NCI-H1436 (cell line): ENCODE measurements at regions not wholly inside any gene's neighbourhood (a gene's known extent, or its start where the extent isn't known, plus 50 kb on each side); places are given as distances from the start of the nearest gene placed in this dataset.

Experiments used
- DNase-seq: peaks from one replicate; lab custom pipeline; 2025; lab: John Stamatoyannopoulos, UW

DNA sequence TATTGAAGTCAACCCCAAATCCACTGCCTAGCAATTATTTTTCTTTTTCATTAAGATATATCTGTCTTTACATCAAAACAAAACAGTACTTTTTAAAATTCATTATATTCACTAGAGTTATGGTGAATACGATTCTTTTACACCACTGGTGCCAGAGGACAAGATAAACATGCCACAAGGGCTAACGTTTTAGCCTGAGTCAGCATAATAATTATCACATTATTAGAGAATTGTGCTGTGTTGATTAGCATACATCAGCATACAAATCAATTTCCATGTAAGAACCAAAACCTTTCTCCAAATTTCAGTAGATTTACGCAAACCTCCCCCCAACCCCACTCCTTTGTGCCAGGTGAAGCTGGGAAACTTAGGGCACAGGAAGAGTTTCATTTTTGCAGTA is 131.1 kb upstream of the TMEM106B start:
- no peak for DNase-seq

DNA sequence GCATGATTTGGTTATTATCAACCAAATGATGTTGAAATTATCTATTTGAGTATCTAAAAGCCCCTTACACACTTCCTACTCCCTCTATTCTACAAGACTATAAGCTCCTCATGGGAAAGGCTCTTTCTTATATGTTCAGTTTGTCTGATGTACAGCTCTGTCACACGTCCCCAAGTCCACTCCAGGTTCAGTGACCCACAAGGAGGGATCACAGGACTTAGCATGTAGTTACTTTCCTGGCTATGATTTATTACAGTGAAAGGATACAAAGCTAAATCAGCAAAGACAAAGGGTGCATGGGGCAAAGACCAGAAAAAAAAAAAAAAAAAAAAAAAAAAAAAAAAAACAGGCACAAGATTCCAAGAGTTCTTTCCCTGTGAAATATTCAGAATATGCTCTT is 125.6 kb upstream of the TMEM106B start:
- DNase-seq: no peak

DNA sequence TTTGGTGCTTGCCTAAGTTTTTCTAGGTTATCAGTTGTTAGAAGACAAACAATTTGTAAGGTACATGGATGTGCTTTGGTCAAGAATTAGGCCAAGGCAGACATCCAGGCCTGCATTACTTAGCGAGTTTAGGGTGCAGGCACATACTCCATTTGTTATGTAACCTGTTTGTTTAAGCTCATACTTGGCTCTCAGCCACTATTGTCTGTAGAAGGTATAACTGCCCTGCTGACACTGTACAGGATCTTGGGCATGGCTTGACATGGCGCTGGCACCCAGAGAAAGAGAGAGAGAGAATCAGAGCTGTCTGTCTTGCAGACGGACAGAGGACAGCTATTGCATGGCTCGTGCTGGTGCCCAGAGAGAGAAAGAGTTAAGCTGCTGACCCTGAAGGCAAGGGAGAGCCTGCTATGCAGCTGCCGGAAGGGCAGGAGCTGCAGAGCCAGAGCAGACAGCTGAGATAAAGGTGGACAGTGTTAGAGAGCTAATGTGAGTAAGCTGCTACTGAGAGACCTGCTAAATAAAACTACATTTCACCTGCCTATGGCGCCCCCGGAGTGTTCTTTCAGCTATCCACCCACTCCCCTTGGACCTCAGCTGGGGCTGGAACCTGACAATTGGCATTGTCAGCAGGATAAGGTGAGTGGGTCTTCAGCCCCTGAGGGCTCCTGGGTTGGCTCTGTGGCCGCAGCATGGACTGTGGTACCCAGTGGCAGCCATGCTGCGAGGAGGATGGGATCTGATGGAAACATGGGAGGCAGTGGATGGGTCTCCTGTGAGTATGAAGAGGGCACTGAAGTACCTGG is 120.9 kb upstream of the TMEM106B start:
- DNase-seq: no peak

DNA sequence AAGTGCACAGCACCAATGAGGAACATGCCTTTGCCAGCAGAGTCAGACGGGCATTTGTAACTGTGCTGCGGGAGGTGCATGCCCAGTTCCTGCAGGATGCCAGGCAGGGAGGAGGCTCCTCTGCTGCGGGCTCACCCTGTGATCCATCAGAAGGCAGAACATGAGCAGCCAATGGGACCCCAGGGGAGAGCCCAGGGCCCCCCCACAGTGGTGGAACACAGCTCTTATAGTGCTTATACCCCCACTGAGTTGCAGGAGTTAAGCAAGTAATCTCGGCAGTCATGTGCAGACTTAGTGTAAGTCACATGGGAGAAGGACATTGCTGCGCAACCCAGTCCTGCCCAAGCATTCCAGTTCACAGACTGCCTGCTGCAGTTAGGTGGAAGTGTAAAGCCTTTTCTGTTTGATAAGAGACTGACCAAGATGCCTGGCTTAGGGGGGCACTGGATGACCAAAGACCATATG is 120.3 kb upstream of the TMEM106B start:
- DNase-seq: no peak

- DNase-seq: no peak
These were observed 119.9 kb upstream of the TMEM106B start for GRCh38 chr7:12091231-12091630.

- DNase-seq: no peak
These were observed 118.5 kb upstream of the TMEM106B start for GRCh38 chr7:12092499-12093130.

DNA sequence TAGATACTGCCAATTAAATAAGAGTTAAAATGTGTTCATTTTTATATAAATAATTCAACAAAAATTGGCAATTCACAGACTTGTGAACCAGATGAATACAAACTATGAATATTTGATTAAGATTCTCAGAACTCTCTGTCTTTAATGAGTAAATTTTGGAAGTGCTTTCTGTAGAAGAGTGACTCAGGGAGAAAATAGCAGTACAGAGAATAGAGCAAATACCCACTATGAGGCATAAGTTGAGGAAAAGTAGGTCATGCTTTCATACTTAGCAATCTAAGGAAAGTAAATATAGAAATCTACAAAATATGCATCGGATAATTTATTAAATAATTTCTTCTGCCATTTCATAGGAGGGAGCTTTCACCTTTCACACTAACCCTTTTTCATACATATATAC is 117.7 kb upstream of the TMEM106B start:
- DNase-seq: no peak

DNA sequence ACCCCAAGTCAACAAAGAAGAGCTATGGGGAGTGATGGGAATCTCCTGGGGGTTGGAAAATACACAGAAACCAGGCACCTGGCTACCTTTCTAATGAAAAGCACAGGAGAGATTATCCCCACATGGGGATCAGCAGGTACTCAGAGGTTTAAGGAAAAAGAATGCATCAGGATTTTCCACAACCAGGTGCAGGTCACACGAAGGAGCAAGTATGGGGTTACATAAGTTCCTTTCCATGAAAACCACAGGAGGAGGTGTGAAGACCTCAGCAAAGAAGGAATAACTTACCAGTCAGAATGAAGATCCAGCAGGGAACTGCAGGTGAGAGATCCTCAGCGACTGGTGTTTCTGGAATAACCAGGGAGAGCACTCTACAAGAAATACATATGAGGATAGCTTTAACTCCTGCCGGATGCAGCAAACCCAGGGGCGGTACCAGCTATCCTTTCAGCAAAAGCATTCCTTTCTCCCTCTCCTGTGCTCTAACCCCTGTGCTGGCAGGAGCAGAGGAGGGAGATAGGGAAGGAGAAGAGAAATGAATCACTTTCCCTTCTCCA is 116.7 kb upstream of the TMEM106B start:
- no peak for DNase-seq

- DNase-seq: no peak
These were observed 109.0 kb upstream of the TMEM106B start for GRCh38 chr7:12102126-12102525.

DNA sequence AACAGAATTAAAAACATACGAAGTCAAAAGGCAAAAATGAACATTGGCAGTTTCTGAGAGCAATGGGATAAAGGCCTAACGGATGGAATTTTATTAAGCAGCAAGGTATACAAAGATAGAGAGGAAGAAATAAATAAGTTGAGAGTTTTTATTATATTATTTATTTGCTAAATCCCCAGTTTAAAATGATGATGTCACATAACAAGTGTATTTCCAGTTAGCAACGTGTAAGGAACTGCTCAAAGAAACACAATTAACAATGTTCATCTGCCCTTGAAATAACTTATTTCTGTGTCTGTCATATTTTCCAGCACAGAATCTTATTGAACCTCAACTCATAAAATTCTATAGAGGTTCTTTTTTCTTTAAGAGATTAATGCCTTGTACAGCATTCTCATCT is 108.6 kb upstream of the TMEM106B start:
- no peak for DNase-seq

- no peak for DNase-seq
These were observed 107.1 kb upstream of the TMEM106B start for GRCh38 chr7:12103948-12104347.

GRCh38 chr7:12107381-12107780 is 103.7 kb upstream of the TMEM106B start:
- DNase-seq: no peak

DNA sequence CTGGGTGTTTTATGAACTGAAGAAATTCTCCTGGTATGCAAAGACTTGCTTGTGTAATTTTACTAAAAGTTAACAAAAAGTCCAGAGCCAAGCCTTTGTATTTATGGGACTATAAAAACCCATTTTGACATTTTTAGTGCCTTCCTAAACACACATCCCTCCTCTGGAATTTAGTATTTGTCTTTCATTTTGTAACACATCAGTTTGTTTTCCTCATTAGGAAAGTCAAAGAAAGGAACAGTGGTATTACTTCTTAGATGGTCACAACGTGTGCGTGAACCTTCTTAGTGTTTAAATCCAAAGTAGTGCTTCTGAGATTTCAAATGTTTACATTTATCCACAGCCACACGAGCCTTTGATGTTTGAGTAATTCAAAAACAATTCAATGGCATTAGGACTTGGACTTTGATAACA is 103.2 kb upstream of the TMEM106B start:
- no peak for DNase-seq

DNA sequence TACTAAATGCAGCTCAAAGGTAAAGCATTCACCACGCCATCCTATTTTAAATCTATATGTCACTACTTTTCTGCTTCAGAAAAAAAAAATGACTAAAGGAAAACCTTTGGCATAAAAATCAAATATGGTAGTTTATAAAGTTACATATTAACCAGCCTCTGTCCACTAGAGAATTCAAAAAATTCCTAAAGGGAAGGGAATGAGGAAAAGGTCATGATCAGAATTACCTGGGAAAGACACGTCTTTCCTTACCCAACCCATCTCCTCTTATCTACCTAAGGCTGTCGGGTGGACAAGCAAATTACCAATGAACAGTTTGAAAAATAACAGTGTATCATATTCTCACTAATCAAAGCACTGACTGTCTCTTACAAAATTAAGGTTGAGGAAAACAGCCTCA is 100.7 kb upstream of the TMEM106B start:
- no peak for DNase-seq

GRCh38 chr7:12111422-12112405 is 99.4 kb upstream of the TMEM106B start:
- DNase-seq: no peak

- DNase-seq: no peak
These were observed 93.9 kb upstream of the TMEM106B start for GRCh38 chr7:12117170-12117569.

DNA sequence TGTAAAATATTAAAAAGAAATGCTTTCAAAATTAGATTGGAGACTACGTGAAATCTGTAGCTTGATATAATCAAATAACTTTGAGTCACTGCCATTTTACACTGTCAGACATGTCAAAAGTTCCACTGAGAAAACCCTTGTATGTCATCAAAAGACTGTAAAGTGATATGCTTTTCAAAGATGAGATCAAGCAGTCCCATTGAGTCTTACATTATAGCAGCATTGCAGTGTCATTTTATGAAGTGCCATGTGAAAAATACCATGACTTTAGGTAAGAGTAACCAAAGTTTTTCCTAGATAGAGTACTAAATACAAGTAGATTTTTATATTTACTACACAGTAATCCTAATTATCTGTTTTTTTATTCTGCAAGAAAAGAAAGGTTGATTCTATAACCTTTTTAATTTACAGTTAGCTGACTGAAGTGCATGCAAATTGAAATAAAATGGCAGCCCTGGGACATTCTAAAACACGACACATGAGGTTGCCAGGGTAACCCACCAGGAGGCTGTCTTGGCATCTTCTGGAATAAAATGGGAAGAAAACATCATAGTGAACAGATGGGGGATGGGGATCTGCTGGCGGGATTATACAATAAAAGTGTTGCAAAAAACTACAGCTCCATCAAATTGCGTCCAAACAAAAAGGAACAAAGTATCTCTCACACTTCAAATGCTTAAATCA is 91.3 kb upstream of the TMEM106B start:
- DNase-seq: no peak

DNA sequence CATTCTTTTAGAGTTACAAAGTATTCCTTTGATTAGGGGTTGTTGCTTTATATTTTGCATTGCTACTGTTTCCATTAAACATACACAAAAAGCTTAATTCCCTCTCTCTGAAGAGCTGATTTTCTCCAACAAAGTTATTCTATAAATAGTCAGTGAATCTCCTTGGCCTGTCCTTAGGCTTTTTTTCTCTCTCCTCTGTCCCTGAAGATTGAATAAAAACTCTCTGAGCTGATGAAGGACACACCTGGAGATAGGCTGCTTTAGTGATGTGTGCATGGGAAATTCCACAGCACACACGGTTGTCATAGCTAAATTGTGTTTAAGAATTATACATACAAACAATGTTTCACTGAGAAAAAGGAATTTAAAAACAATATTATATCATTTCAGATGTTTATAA is 90.5 kb upstream of the TMEM106B start:
- DNase-seq: no peak

DNA sequence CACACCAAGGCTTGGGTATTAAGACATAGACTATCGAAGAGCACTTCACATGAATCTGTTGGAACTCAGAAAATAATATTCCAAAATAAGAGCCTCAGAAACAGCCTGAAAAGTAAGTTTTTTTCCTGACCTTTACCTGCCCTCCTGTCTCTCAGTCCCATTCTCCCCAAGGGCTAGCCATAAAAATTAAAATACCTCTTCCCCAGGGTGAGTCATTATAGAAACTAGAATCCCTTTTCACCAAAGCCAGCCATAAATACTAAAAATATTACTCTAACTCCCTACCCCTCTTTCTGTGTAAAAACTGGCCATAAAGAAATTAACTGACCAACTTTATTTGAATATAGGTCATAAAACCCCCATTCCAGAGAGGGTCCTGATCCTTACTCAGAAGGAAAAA is 87.9 kb upstream of the TMEM106B start:
- DNase-seq: no peak

- no peak for DNase-seq
These were observed 87.1 kb upstream of the TMEM106B start for GRCh38 chr7:12124028-12124427.

DNA sequence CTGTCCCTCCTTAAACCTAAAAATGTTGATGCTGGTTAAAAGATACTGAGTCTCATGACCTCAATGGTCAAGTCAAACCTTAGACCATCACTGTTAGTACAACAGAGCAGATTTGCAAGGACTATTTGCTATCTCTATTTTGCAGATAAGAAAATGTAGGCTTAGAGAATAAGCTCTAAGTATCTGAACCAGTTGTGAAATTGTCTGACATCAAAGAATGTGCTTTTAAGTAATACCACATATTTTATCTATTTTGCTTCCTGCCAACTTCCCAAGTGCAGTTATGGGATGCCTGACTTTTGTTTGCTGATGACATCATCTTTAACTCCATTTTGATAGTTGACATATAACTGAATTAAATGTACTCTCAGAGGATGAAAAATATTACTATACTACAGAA is 83.6 kb upstream of the TMEM106B start:
- no peak for DNase-seq

- no peak for DNase-seq
These were observed 80.5 kb upstream of the TMEM106B start for GRCh38 chr7:12130609-12131008.
